HK-2 (cell line): ENCODE measurements at regions not wholly inside any gene's neighbourhood (a gene's known extent, or its start where the extent isn't known, plus 50 kb on each side); places are given as distances from the start of the nearest gene placed in this dataset.
"Not testable (repeated sequence)": the region's sequence is repeated elsewhere in the genome, so short reads cannot be mapped to it uniquely, and the experiment has no call there.

Experiments
- DNase-seq: peaks from one replicate; pipeline ENCODE4 v3.0.0-alpha.2; 2018; ENCODE audit not compliant: unreplicated experiment

- not testable (repeated sequence) for DNase-seq
Observed at GRCh38 chr2:63739180-63739579, 102.5 kb upstream of the UGP2 start.

- DNase-seq = no peak
Observed at GRCh38 chr2:63740020-63740419, 101.7 kb upstream of the UGP2 start.

DNA sequence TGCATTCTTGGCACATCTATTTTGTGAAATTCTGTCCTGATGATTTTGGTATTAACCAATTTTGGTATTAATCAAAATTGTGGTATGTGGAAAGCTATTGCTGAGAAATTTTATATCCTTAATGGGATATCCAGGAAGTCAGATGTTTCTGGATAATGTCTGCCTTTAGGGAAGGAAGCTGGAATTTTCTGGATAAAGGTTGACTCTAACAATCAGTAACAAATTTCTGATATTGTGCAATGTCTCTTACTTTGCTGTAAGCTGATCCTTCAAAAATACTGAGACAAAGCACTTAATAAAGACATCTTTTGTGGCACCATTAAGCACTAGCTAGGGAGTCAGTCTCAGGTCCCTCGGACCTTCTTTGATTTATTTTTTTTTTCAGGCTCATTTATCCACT lies 100.8 kb upstream of the UGP2 start:
- no peak for DNase-seq

DNA sequence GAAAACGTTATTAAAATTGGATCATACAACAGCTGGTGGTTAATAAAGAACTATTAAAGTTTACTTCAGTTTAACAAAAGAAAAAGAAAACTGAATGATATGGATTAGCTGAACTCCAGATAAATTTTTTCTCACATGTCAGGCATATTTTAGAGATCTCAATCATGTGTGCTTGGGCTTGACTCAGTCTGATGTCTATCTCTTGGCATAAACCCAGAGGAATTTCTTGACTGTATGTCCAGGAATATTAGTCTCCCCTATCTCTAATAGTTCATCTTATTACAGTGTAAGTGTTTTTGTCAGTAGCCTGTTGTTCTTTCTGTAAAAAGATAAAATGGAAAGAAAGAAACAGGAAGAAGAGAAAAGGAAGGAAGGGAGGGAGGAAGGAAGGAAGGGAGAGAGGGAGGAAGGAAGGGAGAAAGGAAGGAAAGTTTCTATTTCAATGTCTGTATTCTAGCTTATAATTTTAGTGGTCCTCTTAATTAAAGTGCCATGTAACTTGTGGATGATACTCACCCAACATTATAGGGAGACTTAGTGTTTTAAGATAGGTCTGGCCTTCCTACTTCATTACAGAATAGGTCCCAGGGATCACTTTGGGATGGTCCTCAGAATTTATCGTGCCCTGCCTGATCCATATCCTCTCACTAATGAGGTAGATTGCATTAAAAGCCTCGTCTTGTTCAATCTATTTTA lies 99.7 kb upstream of the UGP2 start:
- no peak for DNase-seq

DNA sequence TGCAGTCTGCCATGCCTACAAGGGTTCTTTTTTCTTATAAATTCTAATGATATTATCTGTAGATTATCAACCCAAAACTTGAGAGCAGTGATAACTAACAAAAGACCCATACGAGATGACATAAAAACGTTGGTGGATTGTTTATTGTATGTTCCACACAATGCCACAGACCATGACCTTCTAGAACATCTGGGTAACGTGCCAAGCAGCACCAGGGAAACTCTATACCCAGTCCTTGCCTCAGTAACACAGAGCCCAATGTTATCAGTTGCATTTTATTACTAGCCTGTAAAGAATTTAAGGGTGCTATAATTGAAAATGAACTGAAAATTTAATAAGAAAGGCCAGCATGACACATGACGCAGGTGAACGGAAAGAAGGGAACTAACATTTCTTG lies 99.1 kb upstream of the UGP2 start:
- no peak for DNase-seq

GRCh38 chr2:63743170-63743981 lies 98.3 kb upstream of the UGP2 start:
- DNase-seq = no peak

DNA sequence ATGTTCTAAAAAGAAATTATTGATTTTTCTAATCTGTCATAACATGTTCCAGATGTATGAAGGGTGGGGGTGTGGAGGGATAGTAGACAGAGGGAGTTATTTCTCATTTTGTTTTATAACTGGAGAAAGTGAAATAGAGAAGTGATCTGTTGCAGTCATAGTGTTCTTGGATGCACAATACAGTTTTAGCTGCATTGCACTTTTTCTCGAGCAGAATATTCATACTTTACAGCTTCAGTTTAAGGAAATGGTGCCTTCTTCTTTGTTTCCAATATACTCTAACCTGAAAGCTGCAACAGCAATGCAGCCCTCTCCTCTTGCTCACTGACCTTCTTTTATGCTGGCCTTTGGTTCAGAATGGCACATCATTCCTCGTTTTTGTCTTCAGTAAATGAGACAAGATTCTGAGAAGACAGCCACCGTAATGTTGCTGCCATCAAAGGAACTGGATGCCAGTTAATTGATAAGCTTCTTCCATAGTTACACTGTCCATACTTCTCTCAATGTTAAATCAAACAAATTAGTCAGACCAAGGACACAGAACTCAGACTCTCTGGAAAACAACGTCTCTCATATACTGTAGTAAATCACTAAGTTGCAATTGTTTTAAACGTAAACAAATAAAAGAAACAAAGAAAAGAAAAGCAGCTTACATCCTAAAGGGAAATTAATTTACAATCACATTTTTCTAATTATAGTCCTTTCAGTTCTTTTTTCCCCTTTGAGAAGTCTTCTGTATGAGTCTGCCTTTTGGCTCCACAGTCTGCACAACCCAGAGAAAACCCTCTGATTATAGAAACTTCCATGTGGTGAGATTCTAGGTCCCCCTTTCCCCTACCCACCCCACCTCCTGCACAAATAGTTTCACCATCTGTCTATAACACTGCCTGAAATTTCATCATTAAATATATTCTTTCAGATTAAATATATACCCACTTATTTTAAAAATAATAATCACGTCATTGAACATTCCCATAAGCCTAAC lies 97.4 kb upstream of the UGP2 start:
- no peak for DNase-seq

DNA sequence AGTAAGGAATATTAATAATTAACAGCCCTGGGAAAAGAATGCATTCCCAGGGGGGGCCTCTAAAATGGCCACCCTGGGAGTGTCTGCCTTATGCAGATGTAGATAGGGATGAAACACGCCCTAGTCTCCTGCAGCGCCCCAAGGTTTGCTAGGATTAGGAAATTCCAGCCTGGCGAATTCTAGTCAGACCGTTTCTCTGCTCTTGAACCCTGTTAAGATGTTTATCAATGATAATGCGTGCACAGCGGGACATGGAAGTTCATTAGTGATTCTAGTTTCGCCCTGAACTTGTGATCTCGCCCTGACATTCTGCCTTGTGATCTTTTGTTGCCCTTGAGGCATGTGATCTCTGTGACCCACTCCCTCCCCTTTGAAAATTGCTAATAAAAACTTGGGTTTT lies 95.1 kb upstream of the UGP2 start:
- DNase-seq = not testable (repeated sequence)

- DNase-seq = no peak
Observed at GRCh38 chr2:63751901-63752300, 89.8 kb upstream of the UGP2 start.

DNA sequence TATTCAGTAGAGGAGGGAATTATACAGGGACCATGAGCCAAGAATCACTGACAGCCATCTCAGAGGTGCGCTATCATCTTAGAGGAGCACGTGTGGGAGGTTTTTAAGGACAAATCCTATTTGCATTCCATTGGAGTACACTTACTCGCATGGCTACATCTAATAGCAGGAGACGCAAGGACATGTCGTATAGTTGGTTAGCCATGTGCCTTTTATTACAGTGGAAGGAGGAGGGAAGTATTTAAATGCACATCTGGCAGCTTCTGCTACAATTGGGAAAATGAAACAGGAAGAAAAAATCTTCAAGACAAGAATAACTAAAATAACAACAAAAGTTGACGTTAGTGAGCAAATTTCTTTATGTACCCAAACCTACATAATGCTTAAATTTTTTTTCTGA lies 86.5 kb upstream of the UGP2 start:
- no peak for DNase-seq

DNA sequence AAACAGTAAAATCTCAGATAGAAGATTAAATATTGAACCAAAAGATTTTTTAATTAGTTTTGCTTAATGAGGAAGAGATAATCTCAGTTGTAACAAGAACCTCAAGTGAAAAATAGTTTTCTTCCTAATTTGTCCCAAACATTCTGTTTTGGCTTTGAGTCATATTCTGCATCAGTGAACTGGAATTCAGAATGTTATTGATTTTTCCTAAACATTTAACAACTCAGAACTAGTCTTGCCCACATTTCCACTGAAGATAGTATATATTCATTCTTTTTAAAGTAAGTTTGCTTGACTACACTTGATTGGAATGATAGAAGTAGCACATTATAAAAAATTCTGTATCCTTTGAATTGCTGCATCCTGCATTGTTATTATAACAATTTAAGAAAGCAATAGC lies 85.7 kb upstream of the UGP2 start:
- DNase-seq = no peak

DNA sequence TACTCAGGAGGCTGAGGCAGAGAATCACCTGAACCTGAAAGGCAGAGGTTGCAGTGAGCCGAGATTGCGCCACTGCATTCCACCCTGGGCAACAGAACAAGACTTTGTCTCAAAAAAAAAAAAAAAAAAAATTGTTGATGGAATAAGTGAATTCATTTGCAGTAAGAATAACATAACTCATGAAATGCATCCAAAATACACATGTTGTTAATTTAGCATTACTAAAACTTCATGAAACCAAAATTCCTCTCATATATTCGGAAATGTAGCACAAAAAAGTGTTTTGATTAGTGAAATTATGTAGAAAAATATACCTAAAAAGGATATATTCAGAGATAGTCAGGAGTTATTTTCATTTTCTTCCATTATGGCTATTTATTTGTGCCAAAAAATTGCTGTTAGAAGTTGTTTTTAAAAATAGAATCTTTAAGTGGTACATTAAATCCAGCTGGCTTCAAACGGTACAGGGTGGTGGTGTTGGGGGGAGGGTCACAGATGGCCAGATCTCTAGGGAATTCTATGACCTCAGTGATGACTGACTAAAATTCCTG lies 78.2 kb upstream of the UGP2 start:
- no peak for DNase-seq

DNA sequence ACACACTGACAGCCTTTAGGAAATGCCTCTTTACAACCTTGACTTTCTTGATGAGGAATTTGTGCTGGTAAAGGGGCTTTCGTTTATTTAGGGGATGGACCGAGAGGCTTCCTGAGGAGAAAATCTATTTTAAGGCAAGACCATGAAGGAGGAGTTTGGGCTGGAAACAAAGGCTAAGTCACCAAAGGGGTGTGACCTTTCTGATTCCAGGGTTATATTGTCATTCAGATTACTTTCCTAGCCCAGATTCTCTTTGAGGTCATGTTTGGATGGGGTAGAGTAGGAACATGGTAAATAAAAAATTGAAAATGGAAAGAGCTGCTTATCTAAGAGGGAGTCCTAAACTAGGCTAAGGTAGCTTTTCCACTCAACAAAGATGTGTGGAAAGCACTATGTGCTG lies 77.1 kb upstream of the UGP2 start:
- DNase-seq = no peak

DNA sequence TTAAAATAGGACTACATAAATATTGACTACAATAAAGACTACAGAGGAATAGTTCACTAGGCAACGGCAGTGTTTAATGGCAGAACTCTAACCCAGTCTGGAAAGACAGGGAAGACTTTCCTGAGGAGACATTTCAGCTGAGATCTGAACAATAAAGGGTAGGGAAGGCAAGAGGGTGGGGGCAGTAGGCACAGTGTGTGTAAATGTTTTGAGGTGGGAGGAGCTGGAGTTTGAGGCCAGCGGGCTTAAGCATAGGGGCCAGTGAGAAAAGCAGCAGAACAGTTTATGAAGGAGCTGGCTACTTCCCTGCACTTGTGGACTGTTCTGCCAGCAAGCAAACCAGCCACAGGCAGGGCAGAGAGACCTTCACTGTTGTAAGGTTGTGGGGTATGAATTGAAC lies 76.6 kb upstream of the UGP2 start:
- DNase-seq = no peak

GRCh38 chr2:63767307-63767706 lies 74.4 kb upstream of the UGP2 start:
- no peak for DNase-seq

GRCh38 chr2:63768051-63768450 lies 73.6 kb upstream of the UGP2 start:
- DNase-seq = no peak

DNA sequence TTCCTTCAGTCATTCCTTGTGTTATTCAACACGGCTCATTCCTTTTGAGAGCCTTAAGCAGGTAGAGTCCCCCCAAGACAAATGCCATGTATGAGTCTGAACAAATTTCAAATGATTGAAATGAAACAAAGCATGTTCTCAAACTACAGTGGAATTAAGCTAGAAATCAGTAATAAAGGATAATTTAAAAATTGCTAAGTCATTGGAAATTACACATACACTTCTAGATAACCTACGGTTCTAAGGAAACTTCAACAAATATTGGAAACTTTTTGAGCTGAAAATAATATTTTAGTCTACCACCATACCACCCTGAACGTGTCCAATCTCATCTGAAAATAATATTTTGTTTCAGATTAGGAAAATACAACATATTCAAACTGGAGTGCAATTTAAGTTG lies 71.8 kb upstream of the UGP2 start:
- no peak for DNase-seq

GRCh38 chr2:63772061-63772460 lies 69.6 kb upstream of the UGP2 start:
- no peak for DNase-seq

GRCh38 chr2:63775191-63775590 lies 66.5 kb upstream of the UGP2 start:
- DNase-seq = no peak

DNA sequence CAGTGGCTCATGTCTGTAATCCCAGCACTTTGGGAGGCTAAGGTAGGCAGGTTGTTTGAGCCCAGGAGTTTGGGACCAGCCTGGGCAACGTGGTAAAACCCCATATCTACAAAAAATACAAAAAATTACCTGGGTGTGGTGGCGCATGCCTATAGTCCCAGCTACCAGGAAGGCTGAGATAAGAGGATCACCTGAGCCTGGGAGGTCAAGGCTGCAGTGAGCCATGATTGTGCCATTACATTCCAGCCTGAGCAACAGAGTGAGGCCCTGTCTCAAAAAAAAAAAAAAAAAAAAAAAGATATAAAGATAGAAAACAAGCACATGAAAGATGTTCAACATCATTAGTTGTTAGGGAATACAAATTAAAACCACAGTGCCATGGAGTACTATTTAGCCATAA lies 65.3 kb upstream of the UGP2 start:
- no peak for DNase-seq

DNA sequence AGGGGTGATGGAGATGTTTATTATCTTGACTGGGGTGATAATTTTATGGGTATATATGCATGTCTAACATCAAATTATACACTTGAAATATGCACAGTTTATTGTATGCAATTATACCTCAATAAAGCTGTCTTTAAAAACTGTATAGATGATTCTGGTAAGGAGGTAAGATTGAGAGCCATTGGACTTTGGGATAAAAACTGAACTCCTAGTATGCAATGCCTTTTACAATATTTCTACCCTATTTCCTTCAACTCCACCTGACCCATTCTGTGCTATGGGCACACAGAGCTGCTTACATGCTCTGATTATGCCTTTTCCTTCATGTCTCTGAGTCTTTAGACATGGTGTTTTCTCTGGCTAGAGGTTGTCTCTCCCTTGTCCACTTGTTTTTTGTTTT lies 63.9 kb upstream of the UGP2 start:
- no peak for DNase-seq

GRCh38 chr2:63778391-63778790 lies 63.3 kb upstream of the UGP2 start:
- no peak for DNase-seq
